CD4-positive, alpha-beta T cell treated with Interleukin-17A for 1 hour (primary cell): ENCODE measurements at regions not wholly inside any gene's neighbourhood (a gene's known extent, or its start where the extent isn't known, plus 50 kb on each side); places are given as distances from the start of the nearest gene placed in this dataset.
"Not testable (repeated sequence)": the region's sequence is repeated elsewhere in the genome, so short reads cannot be mapped to it uniquely, and the experiment has no call there.

Experiments used
- DNase-seq: peaks from one replicate; pipeline ENCODE4 v3.0.0-alpha.2; 2020

DNA sequence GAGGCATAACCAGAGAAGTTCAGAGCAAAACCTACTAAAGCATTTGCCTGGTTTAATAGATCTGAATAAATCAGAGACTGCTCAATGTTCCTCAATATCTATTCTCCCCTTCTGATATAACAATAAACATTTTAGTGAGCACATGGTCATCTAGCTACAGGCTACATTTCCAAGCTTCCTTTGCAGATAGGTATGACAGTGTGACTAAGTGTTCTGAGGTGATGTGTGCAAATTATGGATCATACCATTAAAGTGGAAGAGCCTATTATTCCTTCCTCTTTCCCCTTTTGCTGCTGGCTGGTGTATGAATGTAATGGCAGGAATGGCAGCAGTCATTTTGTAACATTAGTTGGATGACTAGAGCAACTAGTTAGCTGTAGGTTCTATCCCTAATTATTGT is 285.8 kb upstream of the RASA1 start:
- DNase-seq: no peak

DNA sequence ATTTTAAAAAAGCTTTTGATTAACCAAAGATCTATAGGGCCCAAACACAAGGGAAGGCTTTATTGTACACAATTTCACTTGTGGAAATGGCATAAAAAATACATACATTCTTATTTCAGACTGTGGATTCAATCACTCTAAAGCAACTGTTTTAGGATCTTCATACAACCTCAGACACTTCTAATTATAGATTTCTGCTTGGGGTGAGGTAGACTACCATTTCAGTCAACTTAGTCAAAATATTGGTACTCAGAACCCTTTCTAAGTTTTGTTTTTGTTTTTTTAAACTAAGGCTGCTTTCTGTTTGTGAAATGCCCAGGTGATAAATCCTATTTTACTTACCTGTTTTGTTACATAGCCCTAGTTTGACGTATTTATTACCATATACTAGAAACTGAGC is 284.5 kb upstream of the RASA1 start:
- no peak for DNase-seq

DNA sequence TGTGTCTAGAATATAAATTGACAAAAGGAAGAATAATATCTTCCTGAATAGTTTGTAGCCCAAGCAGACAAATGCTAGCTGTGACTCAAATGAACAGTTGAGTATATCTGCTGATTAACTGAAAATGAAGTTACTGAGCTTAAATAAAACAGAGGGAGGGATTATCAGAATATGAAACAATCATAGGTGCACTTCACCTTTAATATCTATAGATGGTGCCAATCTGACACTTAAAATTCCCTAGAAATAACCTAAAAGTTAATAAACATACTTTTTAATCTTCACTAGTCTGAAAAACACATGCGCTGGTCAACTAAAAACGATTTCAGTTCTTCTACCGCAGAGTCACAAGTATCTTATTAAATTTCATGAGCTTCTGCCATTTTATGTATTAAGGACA is 280.8 kb upstream of the RASA1 start:
- DNase-seq: peak; percentile 17

DNA sequence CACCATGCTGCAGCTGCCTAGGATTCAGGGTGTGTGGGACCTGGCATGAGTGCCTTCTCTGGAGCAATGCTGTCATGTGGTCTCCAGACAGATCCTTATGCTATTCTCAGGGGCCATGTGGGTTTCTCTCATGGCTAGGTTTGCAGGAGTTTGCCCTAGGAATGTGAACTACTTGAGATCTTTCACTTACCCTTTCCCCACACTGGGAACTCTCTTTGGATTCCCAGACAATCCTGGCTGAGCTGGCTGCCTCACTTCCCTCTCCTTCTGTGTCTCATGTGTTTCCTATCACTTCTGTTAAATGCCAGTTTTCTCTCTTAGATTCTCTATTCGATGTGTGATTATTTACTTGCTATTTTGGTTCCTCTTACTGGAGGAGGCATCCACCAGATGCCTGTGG is 270.2 kb upstream of the RASA1 start:
- no peak for DNase-seq

DNA sequence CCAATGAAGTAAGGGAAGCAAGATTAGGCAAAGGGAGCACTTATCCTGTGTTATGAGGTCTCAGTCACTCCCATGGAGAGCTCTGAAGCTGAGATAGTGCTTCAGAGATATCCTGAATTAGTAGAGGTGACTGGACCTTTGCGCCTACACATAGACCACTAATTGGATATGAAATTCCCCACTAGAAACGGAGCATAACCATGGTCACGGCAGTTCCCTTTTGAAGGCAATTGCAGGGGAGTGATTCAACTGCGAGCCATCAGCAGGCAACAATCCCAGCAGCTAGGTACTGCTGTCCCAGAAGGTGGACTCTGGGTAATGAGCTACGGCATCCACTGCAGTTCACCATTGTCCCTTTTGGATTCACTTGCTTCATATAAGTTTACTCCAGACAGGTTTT is 267.7 kb upstream of the RASA1 start:
- DNase-seq: no peak

DNA sequence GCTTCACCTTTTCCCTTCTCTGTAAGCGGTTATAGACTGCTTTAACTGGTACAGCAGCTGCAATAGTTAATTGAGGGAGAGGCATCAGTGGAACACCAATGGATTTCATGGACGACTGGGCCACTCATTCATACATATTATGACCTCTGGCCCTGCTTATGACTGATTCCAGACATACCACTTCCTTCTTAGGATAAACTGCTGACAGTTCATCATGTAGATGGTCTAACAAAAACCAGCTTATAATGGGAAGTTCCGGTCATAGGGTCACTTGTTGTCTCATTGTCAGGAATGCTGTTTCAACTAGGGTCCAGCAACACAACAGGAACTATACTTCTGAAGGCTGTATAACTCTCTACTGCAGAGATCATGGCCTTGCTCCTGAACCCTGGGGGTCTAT is 265.2 kb upstream of the RASA1 start:
- no peak for DNase-seq

DNA sequence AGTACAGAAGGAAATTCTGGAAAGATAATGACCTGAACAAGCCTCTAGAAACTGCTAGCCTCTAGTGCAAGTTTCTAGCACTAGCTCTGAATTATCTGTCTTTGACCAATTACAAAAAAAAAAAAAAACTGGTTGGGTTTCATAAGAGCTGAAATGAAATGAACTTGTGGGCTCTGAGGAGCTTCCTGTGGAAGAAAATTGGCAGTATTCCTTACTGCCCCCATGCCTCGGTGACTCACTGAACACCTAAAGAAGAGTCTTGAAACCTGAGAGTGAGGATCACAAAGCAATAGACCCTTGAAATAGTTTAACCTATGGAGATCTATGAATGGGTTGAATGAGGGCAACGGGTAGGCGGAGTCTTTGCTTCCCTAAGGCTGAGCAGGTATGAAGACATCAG is 263.6 kb upstream of the RASA1 start:
- no peak for DNase-seq

DNA sequence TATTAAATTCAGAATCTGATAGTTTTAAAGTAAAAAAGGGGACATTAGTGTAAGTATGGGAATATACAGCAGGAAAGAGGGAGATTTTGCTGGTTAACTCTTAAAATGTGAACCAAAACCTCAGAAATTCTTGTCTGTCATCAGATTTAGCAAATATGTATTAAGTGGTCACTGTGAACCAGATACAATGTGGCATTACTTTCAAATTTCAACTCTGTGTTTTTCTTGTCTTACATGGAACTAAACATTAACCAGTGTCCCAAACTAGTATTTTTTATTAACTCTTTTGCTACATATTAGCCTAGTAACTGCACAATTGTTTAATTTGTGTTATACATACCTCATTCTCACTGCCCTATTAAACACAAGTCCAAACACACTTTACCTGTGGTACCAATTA is 259.9 kb upstream of the RASA1 start:
- DNase-seq: no peak

DNA sequence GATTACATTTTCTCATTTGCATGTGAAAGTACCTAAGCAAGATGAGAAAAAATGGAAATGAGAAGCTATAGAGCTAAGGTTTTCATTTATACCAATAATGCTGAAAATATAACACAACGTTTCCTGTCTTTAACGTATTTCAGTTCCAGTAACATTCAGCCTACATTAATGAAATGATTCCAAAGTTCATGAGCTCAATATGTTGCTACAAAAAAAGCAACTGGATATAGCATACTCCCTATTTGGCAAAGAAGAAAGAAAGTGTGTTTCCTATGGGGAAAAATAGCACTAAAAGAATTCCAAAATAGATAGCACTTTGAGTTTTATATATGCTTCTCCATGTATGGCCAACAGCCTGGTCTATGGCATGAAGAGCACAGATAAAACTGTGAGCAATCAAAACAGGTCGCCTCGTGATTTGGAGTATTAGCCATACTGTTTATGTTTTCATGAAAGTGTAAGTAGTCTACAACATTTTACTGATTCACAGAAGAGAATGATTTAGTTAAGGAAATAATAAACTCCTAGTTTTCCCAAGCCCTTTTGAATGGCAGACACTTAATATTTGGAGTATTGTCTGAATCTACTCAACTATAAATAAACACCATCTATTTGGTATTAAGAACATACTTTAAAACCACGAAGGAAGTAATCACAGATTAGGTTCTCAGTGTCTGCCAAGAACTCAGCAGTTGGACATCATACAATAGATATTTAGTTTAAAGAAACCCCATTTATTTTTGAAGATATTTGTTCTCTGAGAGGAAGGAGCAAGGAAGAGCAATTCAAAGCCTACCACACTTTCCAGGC is 258.7 kb upstream of the RASA1 start:
- no peak for DNase-seq

DNA sequence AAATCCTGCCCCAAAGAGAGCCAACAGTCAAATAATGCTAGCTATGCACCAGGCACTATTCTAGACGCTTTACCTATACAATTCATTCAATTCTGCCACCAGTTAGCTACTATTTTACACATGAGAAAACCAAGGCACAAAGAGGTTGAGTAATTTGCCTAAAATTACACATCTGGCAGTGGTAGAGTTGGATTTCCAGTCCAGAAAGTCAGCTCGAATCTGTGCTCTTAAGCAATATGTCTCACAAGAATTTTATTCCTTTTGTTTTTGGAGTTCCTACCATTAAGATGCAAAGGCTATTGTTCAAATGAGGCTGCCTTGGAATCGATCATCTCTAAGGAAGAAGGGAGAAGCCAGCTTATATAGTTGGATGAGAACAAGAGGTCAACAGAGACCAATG is 256.9 kb upstream of the RASA1 start:
- DNase-seq: no peak

DNA sequence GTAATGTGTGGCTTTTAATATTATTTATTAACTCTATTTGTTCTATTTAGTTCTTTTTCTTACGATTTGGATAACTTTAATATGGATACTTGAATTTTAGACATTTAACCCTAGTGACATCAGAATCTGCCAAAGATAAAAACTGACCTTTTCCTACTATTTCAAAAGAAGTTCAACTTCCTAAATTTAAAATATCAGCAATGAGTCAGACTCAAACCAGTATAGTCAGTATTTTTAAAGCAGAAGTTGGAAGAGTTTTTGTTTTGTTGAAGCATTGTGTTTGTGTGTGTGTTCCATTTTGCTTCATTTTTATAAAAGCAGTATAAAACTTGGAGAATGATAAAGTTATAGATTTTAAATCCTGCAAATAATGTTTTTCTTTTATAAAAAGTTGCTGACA is 251.8 kb upstream of the RASA1 start:
- no peak for DNase-seq

DNA sequence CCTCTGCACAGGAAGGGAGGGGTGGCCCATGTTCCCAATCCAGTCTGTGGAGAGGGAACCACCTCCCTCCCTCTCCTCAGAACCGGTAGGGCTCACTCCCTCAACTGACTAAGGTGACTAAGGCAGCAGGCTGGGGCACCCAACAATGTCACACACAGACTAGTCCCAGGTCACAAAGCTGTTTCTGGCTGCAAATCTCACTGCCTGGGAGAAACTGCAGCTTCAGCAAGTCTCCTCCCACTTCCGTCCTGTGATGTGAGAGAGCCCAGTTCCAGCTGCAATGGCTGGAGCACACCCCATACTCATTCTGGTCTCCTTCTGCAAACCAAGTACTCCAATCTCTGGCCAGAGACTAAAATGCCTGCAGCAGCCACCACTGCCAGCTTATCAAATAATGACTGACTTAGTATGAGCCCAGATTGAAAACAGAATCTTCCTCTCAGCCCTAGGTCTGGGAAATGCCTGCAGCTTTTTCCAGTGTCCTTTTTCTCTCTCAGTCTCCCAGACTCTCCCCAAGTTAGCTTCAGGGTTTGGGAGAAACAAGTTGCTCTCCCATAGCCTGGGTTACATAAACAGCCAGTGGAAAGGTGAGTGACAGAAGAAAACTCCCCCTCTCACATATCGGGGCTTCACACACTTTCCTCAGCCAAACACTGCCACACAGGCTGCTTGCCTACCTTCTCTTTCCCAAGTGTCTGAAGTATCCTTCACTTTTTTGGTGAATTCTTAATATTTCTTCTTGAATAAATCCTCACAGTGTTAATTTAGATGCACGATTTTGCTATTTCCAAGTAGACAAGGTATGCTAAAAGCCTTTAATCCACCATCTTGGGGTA is 247.4 kb upstream of the RASA1 start:
- DNase-seq: peak; percentile 37

DNA sequence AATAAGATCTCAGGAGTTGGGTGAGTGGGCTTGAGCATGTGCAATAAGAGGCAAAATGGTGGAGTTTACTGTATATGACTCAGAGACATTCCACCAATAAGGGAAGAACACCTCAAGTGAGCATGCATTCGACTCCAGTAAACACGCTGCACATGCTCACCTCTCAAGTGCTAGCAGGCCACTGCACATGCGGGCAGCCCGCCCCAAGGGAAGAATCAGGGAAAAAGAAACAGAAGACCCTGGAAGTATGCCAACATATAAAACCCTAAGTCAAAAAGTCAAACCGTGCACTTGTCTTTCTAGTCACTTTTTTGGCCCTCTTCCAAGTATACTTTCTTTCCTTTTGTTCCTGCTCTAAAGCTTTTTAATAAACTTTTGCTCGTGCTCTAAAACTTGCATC is 245.3 kb upstream of the RASA1 start:
- DNase-seq: no peak

DNA sequence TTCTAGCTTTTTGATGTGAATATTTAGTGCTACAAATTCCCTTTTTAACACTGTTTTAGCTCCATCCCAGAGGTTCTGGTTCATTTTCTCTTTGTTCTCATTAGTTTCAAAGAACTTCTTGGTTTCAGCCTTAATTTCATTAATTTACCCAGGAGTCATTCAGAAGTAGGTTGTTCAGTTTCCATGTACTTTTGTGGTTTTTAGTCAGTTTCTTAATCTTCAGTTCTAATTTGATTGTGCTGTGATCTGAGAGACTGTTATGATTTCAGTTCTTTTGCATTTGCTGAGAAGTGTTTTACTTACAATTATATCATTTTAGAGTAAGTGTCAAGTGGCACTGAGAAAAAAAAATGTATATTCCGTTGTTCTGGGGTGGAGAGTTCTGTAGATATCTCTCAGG is 240.1 kb upstream of the RASA1 start:
- DNase-seq: no peak

DNA sequence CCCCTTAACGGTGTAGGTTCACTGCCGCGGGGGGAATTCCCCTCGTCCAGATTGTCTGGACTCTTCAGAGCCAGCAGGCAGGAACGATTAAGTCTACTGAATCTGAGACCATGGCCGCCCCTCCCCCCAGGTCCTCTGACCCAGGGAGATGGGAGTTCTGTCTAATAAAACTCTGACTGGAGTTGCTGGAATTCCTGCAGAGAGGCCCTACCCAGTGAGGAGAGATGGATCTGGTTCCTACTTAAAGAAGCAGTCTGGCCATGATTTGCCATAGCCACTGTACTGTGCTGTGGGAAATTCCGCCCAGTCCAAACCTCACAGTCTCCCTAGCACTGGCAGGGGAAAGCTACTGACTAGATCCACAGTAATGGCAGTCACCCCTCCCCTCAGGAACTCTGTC is 237.7 kb upstream of the RASA1 start:
- no peak for DNase-seq

DNA sequence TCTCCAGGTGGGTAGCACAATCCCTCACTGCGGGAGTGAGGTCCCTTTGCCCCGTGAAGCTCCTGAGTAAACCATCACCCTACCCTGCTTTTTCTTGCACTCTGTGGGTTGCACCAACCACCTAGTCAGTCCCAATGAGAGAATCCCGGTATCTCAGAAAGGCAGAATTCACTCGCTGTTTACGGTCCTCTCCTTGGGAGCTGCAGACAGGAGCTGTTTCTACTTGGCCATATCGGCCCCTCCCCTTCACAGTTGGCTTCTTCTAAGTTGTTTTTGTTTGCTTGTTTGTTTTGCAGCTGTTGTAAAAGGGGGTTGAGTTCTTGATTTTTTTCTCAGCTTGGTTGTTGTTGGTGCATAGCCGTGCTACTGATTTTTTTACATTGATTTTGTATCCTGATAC is 237.0 kb upstream of the RASA1 start:
- DNase-seq: no peak

DNA sequence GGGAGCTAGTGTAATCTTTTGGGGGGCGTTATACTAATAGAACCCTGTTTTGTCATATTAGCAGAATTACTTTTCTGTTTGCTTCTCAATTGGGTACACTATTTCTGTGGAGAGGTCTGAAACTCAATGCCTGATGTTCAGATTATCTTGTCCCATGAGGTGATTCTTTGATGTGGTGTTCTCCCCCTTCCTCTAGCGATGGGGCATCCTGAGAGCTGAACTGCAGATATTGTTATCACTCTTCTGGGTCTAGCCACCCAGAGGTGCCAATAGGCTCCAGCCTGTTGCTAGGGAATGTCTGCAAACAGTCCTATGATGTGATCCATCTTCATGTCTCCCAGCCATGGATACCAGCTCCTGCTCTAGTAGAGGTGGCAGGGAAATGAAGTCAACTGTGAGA is 233.1 kb upstream of the RASA1 start:
- DNase-seq: peak; percentile 20

DNA sequence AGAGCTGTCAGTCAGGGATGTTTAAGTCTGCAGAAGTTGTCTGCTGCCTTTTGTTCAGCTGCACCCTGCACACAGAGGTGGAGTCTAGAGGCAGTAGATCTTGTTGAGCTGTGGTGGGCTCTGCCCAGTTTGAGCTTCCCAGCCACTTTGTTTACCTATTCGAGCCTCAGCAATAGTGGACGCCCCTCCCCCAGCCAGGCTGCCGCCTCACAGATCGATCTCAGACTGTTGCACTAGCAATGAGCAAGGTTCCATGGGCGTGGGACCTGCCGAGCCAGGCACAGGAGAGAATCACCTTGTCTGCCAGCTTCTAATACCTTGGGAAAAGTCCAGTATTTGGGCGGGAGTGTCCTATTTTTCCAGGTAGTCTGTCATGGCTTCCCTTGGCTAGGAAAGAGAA is 225.1 kb upstream of the RASA1 start:
- DNase-seq: no peak

DNA sequence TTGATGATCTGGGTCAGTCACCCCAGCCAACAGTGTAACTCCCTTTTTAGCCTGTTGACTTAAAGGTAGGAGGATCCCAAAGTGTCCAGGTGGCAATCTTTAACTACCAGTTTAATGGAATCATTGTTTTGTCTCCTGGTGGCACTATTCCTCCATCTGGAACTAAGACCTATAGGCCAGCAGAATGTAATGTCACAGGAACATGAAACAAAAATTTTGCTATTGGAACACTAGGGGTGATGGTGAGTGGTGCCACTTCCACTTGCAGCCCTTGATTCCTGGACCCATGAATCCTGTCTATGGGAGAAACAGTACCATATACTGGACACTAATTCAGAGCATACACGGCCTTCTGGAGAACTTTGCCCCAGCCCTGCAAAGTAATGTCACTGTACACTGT is 219.5 kb upstream of the RASA1 start:
- no peak for DNase-seq

DNA sequence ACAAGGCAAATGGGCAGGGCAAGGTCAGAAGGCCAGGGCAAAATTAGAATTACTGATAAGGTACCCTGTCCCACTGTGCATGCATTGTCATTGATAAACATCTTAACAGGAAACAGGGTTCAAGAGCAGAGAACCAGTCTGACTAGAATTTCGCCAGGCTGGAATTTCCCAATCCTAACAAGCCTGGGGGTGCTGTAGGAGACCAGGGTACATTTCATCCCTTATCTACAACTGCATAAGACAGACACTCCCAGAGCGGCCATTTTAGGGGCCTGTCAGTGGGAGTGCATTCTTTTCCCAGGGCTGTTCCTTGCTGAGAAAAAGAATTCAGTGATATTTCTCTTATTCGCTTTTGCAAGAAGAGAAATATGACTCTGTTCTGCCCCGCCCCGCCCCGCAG is 218.7 kb upstream of the RASA1 start:
- DNase-seq: not testable (repeated sequence)

DNA sequence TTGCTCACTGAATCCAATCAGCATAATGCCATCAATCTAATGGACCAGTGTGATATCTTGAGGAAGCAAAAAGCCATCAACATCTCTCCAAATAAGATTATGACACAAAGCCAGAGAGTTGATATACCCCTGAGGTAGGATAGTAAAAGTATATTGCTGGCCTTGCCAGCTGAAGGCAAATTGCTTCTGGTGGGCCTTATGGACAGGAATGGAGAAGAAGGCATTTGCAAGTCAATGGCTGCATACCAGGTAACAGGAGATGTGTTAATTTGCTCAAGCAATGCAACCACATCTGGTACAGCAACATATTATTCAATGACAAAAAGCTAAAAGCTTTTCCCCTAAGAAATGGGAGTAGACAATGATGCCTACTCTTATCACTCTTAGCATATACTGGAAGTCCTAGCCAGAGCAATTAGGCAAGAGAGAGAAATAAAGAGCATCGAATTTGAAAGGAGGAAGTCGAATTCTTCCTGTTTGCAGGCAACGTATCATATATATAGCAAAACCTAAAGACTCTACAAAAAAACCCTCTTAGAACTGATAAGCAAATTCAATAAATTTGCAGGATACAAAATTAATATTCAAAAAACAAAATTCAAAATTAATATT is 216.1 kb upstream of the RASA1 start:
- DNase-seq: no peak

DNA sequence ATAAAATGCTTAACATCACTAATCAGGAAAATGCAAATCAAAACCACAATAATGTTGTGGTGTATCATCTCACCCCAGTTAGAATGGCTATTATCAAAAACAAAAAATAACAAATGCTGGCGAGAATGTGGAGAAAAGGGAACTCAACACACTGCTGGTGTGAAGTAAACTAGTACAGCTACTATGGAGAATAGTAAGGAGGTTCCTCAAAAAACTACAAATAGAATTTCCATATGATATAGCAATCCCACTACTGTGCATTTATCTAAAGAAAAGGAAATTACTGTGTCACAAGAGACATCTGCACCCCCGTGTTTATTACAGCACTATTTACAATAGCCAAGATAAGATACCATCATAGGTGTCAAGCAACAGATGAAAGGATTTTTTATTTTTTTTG is 214.5 kb upstream of the RASA1 start:
- DNase-seq: no peak

DNA sequence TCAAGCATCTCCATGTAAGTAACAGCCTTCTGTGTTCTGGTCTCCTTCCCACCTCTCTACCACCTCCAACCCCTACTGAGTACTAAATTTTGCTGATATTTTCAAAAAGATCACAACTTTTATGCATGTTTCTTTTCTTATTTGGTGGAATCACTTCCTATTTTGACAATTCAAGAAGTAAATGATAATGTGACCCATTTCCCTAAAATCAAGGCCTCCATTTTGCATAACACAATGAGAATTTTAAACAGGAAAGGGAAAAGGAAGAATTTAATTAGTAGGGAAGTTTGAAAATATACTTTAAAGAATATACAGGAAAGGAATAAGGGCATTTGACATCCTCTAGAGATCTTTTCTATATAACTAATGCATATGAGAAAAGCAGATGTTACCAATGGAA is 212.9 kb upstream of the RASA1 start:
- DNase-seq: no peak

DNA sequence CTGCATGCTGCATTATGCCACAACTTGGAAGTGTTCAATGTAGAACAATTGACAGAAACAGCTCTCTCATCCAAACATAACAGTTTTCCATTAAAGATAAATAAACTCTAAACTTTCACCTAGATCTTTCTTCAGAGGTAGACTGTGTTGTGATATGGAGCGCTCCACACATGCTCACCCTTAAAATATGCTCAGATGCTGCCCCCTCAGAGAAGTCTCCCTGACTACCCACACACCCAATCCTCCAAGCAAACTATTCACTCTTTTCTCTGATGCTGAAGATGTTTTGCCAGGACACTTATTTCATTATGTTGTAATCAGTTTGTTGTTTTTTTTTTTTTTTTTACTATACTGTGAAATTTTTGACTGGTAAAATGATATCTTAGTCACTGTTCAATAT is 206.6 kb upstream of the RASA1 start:
- no peak for DNase-seq
